Activated naive CD8-positive, alpha-beta T cell treated with anti-CD3 and anti-CD28 coated beads, Interleukin-2, amount 50 U/mL, for 24 hours (primary cell): ENCODE measurements at regions not wholly inside any gene's neighbourhood (a gene's known extent, or its start where the extent isn't known, plus 50 kb on each side); places are given as distances from the start of the nearest gene placed in this dataset.
A peak's percentile ranks its signal among the peaks of the same experiment; 100 is the strongest.

Experiments used
- ATAC-seq: fragments of 150-1000 bp; cut with Tn5 transposase; one replicate; pipeline ENCODE4 v1.10.0; 2021
- DNase-seq: peaks from one replicate; pipeline ENCODE4 v3.0.0; 2021
- H3K27ac Mint-ChIP-seq: one replicate; pipeline ENCODE4 v1.8.0; 2021; ENCODE audit warnings: mild to moderate bottlenecking, mixed read lengths
- H3K27me3 Mint-ChIP-seq: one replicate; pipeline ENCODE4 v1.8.0; 2021; ENCODE audit warnings: mixed read lengths
- H3K36me3 Mint-ChIP-seq: one replicate; pipeline ENCODE4 v1.8.0; 2021; ENCODE audit warnings: low read depth, mixed read lengths
- H3K4me1 Mint-ChIP-seq: one replicate; pipeline ENCODE4 v1.8.0; 2021; ENCODE audit warnings: mixed read lengths
- H3K4me3 Mint-ChIP-seq: one replicate; pipeline ENCODE4 v1.8.0; 2021; ENCODE audit warnings: mild to moderate bottlenecking, moderate library complexity, mixed read lengths
- H3K9me3 Mint-ChIP-seq: one replicate; pipeline ENCODE4 v1.8.0; 2021; ENCODE audit warnings: mixed read lengths

DNA sequence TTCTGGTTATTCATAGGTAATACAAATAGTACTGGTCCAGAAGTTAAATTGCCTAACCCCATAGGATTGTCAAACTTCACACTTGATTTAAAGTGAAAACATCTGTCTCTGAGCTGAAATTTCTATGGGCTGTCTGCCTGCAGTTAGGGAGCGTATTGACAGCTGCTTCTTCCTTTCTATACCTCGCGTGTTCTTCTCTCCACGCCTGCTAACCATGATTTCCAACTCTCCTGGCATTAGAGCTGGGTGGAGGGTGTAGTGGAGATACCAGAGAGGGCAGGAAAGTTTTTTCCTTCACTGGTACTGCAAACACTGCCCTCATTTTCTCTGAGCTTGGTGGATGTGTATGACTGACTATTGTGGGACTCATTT lies 429.0 kb upstream of the FBXO33 start:
- no peaks in the 10 kb centered on the region for H3K4me1 Mint-ChIP-seq
- no peaks in the 10 kb centered on the region for H3K9me3 Mint-ChIP-seq
- no peak overlapping the region for H3K27ac Mint-ChIP-seq
- H3K36me3 Mint-ChIP-seq: no peaks in the 10 kb centered on the region
- H3K27me3 Mint-ChIP-seq: no peaks in the 10 kb centered on the region
- no peak overlapping the region for H3K4me3 Mint-ChIP-seq
- DNase-seq (no peak), ATAC-seq (no peak)

GRCh38 chr14:39860596-39861228 lies 428.5 kb upstream of the FBXO33 start:
- no peak overlapping the region for H3K27ac Mint-ChIP-seq
- no peaks in the 10 kb centered on the region for H3K4me1 Mint-ChIP-seq
- H3K36me3 Mint-ChIP-seq: no peaks in the 10 kb centered on the region
- no peak for ATAC-seq
- H3K27me3 Mint-ChIP-seq: no peaks in the 10 kb centered on the region
- no peaks in the 10 kb centered on the region for H3K9me3 Mint-ChIP-seq
- no peak for DNase-seq
- H3K4me3 Mint-ChIP-seq: no peak overlapping the region

GRCh38 chr14:39859314-39859713 lies 427.1 kb upstream of the FBXO33 start:
- Mint-ChIP-seq H3K4me1 (no peaks in the 10 kb centered on the region), H3K27me3 (no peaks in the 10 kb centered on the region), H3K4me3 (no peak overlapping the region), H3K9me3 (no peaks in the 10 kb centered on the region), H3K27ac (no peak overlapping the region), H3K36me3 (no peaks in the 10 kb centered on the region)
- ATAC-seq: no peak
- DNase-seq: no peak

DNA sequence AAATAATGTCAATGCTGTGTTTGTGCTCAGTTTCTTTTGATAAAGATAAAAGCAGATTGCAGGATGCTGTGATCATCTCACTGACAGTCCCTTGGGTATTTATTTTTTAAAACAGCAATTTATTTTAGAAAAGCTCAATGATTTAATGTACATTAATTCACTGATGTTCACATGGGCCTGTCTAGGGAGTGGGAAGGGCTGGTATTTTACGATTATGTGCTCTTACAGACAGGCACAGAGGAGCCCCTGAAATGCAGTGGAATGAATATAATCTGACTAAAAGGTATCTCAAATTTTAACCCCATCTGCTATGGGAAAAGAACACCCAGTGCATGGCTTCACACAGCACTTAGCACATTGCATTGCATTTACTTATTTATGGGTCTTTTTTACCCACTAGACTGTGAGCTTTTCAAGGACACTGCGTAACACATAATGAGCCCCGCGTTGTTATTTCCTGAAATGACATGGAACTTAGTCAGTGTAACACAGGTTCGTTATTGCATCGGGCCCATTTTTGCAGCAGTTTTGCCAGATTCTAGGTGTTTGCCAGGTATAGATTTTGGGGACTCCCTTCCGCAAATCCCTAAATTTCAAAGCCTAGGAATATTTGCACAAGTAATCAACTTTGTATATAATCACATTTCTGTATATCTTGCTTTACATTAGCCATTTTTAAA lies 425.3 kb upstream of the FBXO33 start:
- ATAC-seq: no peak
- no peaks in the 10 kb centered on the region for H3K36me3 Mint-ChIP-seq
- no peak for DNase-seq
- no peaks in the 10 kb centered on the region for H3K27me3 Mint-ChIP-seq
- no peak overlapping the region for H3K4me3 Mint-ChIP-seq
- H3K4me1 Mint-ChIP-seq: no peaks in the 10 kb centered on the region
- no peaks in the 10 kb centered on the region for H3K9me3 Mint-ChIP-seq
- no peak overlapping the region for H3K27ac Mint-ChIP-seq

DNA sequence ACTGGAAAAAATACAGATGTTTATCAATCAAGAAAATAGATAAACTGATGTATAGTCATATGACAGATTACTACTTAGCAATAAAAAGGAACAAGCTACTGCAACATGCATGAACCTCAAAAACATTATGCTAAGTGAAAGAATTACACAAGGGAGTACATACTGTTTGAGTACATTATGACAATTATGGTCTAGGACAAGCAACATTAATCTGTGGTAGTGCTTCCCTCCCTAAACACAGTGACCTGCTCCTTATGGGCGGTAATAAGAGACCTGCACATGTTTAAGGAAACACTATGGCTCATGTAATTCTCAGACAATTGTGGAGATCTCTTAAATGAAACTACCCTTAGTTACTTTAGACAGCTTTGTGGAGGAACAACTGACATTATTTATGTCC lies 421.2 kb upstream of the FBXO33 start:
- Mint-ChIP-seq H3K9me3 (no peaks in the 10 kb centered on the region), H3K4me1 (no peaks in the 10 kb centered on the region), H3K4me3 (no peak overlapping the region), H3K27me3 (no peaks in the 10 kb centered on the region), H3K36me3 (no peaks in the 10 kb centered on the region), H3K27ac (no peak overlapping the region)
- ATAC-seq (no peak), DNase-seq (no peak)

DNA sequence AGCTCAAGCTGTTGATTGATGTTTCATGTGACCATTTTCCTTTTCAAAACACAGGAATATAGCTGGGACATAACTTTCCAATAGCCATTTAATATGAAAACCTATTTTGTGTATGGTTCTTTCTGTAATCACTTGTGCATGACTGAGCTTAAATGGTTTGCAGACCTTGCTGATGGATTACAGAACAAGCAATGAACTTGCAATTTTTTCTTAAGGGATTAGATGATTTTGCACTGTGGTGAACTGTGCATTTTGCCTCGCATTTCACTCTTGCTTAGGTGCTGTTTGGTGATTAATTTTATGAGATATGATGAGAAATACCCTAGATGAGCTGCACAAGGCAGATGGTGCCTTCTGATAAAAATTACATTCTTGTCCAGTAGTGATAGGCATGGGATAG lies 419.0 kb upstream of the FBXO33 start:
- Mint-ChIP-seq H3K36me3 (no peaks in the 10 kb centered on the region), H3K4me1 (no peaks in the 10 kb centered on the region), H3K27me3 (no peaks in the 10 kb centered on the region), H3K9me3 (no peaks in the 10 kb centered on the region), H3K4me3 (no peak overlapping the region), H3K27ac (no peak overlapping the region)
- ATAC-seq: no peak
- DNase-seq: no peak

DNA sequence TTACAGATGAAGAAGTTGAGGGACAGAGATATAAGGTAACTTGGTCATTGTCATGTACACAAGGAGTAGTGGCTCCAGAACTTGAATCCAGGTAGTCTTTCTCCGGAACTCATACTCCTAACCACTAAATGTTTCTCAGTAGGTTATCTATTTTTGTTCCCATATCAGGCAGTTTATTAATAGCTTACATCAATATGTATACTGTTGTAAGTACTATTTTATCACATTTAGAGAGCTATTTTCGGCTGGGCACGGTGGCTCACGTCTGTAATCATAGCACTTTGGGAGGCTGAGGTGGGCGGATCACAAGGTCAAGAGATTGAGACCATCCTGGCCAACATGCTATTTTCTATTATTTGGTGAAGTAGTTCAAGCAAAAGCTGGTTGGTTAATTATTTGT lies 415.6 kb upstream of the FBXO33 start:
- Mint-ChIP-seq H3K4me1 (no peaks in the 10 kb centered on the region), H3K9me3 (no peaks in the 10 kb centered on the region), H3K27me3 (no peaks in the 10 kb centered on the region), H3K36me3 (no peaks in the 10 kb centered on the region), H3K27ac (no peak overlapping the region), H3K4me3 (no peak overlapping the region)
- DNase-seq (no peak), ATAC-seq (no peak)

DNA sequence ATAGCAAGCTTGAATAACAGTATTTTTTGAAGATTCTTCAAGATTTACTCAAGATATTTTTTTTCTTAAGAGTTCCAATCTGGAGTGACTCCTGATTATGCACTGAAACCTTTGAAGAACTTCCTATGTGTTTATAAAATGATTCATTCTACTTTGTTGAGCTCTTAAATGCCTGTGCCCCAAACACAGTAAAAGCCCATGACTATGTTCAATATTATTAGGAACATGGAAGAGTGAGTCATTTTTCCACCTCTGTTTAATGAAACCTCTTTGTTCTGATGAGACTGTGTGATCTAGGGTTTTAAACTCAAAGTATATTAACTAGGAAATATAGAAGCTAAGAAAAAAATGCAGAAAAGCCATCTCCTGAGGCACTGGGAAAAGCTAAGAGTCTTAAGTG lies 415.0 kb upstream of the FBXO33 start:
- Mint-ChIP-seq H3K27ac (no peak overlapping the region), H3K4me3 (no peak overlapping the region), H3K27me3 (no peaks in the 10 kb centered on the region), H3K36me3 (no peaks in the 10 kb centered on the region), H3K4me1 (no peaks in the 10 kb centered on the region), H3K9me3 (no peaks in the 10 kb centered on the region)
- DNase-seq (no peak), ATAC-seq (no peak)

GRCh38 chr14:39843881-39844280 lies 411.6 kb upstream of the FBXO33 start:
- no peaks in the 10 kb centered on the region for H3K9me3 Mint-ChIP-seq
- no peak for DNase-seq
- peaks cover 3% of the 10 kb centered on the region for H3K4me1 Mint-ChIP-seq
- H3K27ac Mint-ChIP-seq: no peak overlapping the region
- no peaks in the 10 kb centered on the region for H3K36me3 Mint-ChIP-seq
- H3K4me3 Mint-ChIP-seq: no peak overlapping the region
- H3K27me3 Mint-ChIP-seq: no peaks in the 10 kb centered on the region
- ATAC-seq: no peak

GRCh38 chr14:39841088-39841487 lies 408.9 kb upstream of the FBXO33 start:
- no peaks in the 10 kb centered on the region for H3K36me3 Mint-ChIP-seq
- H3K27ac Mint-ChIP-seq: no peak overlapping the region
- no peak overlapping the region for H3K4me3 Mint-ChIP-seq
- peaks cover 3% of the 10 kb centered on the region for H3K4me1 Mint-ChIP-seq
- ATAC-seq: peak; percentile 73
- H3K9me3 Mint-ChIP-seq: no peaks in the 10 kb centered on the region
- DNase-seq: no peak
- H3K27me3 Mint-ChIP-seq: no peaks in the 10 kb centered on the region

GRCh38 chr14:39827901-39828655 lies 395.8 kb upstream of the FBXO33 start:
- Mint-ChIP-seq H3K27me3 (no peaks in the 10 kb centered on the region), H3K36me3 (no peaks in the 10 kb centered on the region), H3K9me3 (peaks cover 4% of the 10 kb centered on the region), H3K4me1 (peaks cover 7% of the 10 kb centered on the region), H3K4me3 (no peak overlapping the region), H3K27ac (no peak overlapping the region)
- DNase-seq (no peak), ATAC-seq (peak; percentile 57)

GRCh38 chr14:39812532-39813320 lies 380.5 kb upstream of the FBXO33 start:
- ATAC-seq (no peak), DNase-seq (no peak)
- H3K9me3 Mint-ChIP-seq: peaks cover 8% of the 10 kb centered on the region
- no peak overlapping the region for H3K4me3 Mint-ChIP-seq
- no peaks in the 10 kb centered on the region for H3K27me3 Mint-ChIP-seq
- H3K4me1 Mint-ChIP-seq: no peaks in the 10 kb centered on the region
- no peak overlapping the region for H3K27ac Mint-ChIP-seq
- no peaks in the 10 kb centered on the region for H3K36me3 Mint-ChIP-seq

DNA sequence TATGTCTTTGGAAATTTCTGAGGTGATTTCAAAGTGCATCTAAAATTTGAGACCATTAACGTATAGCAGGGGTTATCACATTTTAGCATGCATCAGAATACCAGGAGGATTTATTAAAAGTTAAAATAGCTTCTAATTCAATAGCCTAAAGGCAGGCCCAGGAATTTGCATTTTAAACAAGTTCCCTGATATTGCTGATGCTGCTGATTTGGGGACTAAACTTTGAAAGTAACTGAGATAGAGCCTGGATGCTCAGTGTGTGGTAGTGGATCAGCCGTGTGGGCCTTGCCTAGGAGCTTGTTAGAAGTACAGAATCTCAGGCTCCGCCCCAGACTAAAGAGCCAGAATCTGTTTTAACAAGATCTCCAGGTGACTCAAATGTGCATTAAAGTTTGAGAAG lies 375.0 kb upstream of the FBXO33 start:
- DNase-seq: no peak
- H3K36me3 Mint-ChIP-seq: no peaks in the 10 kb centered on the region
- no peaks in the 10 kb centered on the region for H3K4me1 Mint-ChIP-seq
- peaks cover 4% of the 10 kb centered on the region for H3K9me3 Mint-ChIP-seq
- no peak overlapping the region for H3K27ac Mint-ChIP-seq
- no peak for ATAC-seq
- no peaks in the 10 kb centered on the region for H3K27me3 Mint-ChIP-seq
- H3K4me3 Mint-ChIP-seq: no peak overlapping the region

DNA sequence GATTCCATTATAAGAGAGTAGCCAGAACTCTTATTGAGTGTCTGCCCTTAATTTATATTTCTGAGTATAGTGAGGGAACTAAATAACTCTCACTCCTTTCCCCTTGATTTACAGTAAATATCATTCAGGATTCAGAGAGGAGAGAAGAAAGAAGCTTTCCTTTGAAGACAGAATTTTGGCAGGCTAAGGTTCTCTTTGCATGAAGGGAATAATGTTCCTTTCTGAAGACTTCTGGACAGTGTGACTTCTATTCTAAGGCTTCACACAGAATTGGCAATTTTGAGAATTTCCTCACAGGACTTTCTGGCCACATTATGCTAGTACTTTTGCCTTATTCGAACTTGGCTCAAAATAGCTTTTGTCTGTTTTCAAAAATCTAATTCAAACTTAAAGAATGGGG lies 352.2 kb upstream of the FBXO33 start:
- no peak overlapping the region for H3K27ac Mint-ChIP-seq
- no peak overlapping the region for H3K4me3 Mint-ChIP-seq
- no peaks in the 10 kb centered on the region for H3K27me3 Mint-ChIP-seq
- no peak for DNase-seq
- ATAC-seq: no peak
- H3K9me3 Mint-ChIP-seq: no peaks in the 10 kb centered on the region
- no peaks in the 10 kb centered on the region for H3K4me1 Mint-ChIP-seq
- H3K36me3 Mint-ChIP-seq: no peaks in the 10 kb centered on the region

DNA sequence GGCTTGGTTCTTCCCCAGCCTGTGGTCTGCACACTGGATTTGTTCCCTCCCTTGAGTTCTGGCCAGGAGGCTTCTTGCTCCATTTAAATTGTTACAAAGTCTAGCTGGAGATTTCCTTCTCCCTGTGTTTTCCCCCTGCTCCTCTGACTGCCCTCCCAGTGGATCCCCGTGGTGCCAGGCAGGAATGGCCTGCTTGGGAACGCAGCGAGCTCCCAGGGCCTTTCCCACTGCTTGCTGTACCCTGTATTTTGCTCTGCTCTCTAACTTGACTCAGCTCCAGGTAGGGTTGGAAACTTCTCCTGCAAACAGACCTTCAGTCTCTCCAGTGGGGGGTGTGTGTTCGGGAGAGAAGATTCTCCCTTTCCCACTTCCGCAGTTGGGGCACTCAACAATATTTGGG lies 349.2 kb upstream of the FBXO33 start:
- H3K27ac Mint-ChIP-seq: no peak overlapping the region
- H3K9me3 Mint-ChIP-seq: peaks cover 10% of the 10 kb centered on the region
- no peak for ATAC-seq
- H3K4me1 Mint-ChIP-seq: no peaks in the 10 kb centered on the region
- DNase-seq: no peak
- no peaks in the 10 kb centered on the region for H3K36me3 Mint-ChIP-seq
- no peak overlapping the region for H3K4me3 Mint-ChIP-seq
- no peaks in the 10 kb centered on the region for H3K27me3 Mint-ChIP-seq
